H1 (cell line): ENCODE measurements at regions not wholly inside any gene's neighbourhood (a gene's known extent, or its start where the extent isn't known, plus 50 kb on each side); places are given as distances from the start of the nearest gene placed in this dataset.

ENCODE experiments used
- BCL11A ChIP-seq, 2 experiments: IDR thresholded peaks; one replicate each; pipeline ENCODE4 v1.6.1; 2011; ENCODE audit warnings: low read depth in 2 of 2, low read length in 2 of 2, mild to moderate bottlenecking in 2 of 2
- E2F6 ChIP-seq: IDR thresholded peaks from 2 replicates; pipeline ENCODE4 v1.6.1; 2012; ENCODE audit warnings: inconsistent platforms

DNA sequence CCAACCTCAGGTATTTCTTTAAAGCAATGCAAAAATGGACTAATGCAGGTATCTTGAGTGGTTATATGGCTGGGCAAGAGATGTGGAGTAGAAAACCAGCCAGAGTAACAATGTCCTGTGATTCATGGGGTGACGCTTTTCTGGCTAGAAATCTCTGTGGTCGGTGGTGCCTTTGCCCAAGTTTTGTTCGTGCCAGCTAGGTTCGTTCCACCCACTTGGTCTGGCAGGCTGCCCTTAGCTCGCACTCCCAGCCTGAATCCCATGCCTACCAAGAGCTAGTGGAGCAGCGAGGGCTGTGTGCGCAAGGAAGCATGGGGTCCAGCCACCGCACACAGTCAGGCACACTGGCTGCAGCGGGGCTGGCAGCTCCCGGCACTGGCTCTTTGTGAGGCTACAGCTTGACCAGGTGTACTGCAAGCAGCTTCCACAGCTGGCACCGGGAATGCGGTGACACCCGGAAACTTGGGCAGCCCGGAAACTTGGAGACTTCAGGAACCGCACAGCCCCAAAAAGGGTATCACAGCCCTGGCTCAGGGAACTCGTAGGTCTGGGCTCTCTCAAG is 349.6 kb upstream of the PCDH20 start (continued):
- TF ChIP-seq E2F6 (no peak), BCL11A (IDR thresholded peaks at IDR 0.05; ENCODE audit: low read depth in 2 of 2, low read length in 2 of 2) (no peak)
